ENCODE measurements at regions not wholly inside any gene's neighbourhood (a gene's known extent, or its start where the extent isn't known, plus 50 kb on each side); places are given as distances from the start of the nearest gene placed in this dataset.

DNA sequence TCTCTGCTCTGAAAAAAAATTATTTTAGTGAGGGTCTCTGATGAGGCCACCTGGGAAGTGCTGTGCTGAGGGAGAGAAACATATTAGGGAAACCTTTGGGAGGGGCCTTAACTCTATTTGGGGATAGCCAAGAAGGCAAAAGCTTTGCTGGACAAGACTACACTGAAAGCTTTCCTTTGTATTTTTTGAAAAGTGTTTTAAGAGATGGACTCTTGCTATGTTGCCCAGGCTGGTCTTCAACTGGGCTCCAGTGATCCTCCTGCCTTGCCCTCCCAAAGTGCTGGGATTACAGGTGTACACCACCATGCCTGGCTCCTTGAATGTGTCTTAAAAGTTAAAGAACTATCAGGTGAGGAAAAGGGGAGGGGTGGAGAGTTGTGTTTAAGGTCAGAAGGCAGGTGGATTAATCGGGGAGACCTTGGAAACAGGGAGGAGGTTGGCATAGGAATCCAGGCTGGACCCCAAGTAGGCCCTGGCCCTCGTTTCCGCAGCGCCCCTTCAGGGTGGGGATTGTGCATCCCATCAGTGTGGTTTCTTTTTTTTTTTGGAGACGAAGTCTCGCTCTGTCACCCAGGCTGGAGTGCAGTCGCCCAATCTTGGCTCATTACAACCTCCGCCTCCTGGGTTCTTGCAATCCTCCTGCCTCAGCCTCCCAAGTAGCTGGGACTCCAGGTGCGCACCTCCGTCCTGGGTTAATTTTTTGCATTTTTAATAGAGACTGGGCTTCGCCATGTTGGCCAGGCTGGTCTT is 92.1 kb downstream of the MYCN start (continued):
- TF ChIP-seq ZNF274 (IDR thresholded peaks at IDR 0.05; ENCODE audit: borderline replicate concordance, extremely low read depth, low read length) (no peak), KDM1A (IDR thresholded peaks at IDR 0.05; ENCODE audit: borderline replicate concordance, low read length) (no peak), RXRA (IDR thresholded peaks at IDR 0.05; ENCODE audit: insufficient read depth, low read depth, low read length) (no peak), RBBP5 (IDR thresholded peaks at IDR 0.05; ENCODE audit: borderline replicate concordance, low read depth, low read length) (no peak), POU5F1 (IDR thresholded peaks at IDR 0.05; ENCODE audit: low read depth, low read length) (no peak)

All from H1 (cell line).